Liver (tissue), 8 donors: ENCODE measurements at regions not wholly inside any gene's neighbourhood (a gene's known extent, or its start where the extent isn't known, plus 50 kb on each side); places are given as distances from the start of the nearest gene placed in this dataset.

ENCODE experiments used
- DNase-seq: peaks from one replicate; pipeline ENCODE4 v3.0.0-alpha.2; 2017; ENCODE audit warnings: low spot score
- H3K27ac ChIP-seq, 2 donors: one replicate each; pipeline ENCODE4 v1.7.0; 2013; ENCODE audit warnings: inconsistent platforms in 2 of 2, low read length in 2 of 2, control low read depth in 1 of 2, low read depth in 1 of 2, mild to moderate bottlenecking in 1 of 2
- H3K27me3 ChIP-seq, 4 donors: one replicate each; pipeline versions ENCODE4 v1.6.1 to v1.7.0; 2013; ENCODE audit warnings: low read length in 3 of 4, inconsistent platforms in 1 of 4, mild to moderate bottlenecking in 1 of 4, moderate library complexity in 1 of 4; ENCODE audit not compliant: control insufficient read depth in 4 of 4, insufficient read depth in 4 of 4
- H3K36me3 ChIP-seq, 4 donors: one replicate each; pipeline versions ENCODE4 v1.6.1 to v1.7.0; 2013; ENCODE audit warnings: low read length in 3 of 4, mild to moderate bottlenecking in 3 of 4, low read depth in 1 of 4, moderate library complexity in 1 of 4; ENCODE audit not compliant: control insufficient read depth in 4 of 4, insufficient read depth in 3 of 4
- H3K4me1 ChIP-seq, 4 donors: one replicate each; pipeline versions ENCODE4 v1.6.1 to v1.7.0; 2013; ENCODE audit warnings: low read length in 3 of 4, mild to moderate bottlenecking in 3 of 4, moderate library complexity in 1 of 4; ENCODE audit not compliant: control insufficient read depth in 4 of 4, insufficient read depth in 4 of 4
- H3K4me3 ChIP-seq, 3 donors: one replicate each; pipeline versions ENCODE4 v1.6.1 to v1.7.0; 2013; ENCODE audit warnings: low read length in 3 of 3, control low read depth in 1 of 3, low read depth in 1 of 3, mild to moderate bottlenecking in 1 of 3
- H3K9ac ChIP-seq, 2 donors: one replicate each; pipeline ENCODE4 v1.7.0; 2013; ENCODE audit warnings: low read length in 2 of 2, mild to moderate bottlenecking in 2 of 2, moderate library complexity in 2 of 2, control low read depth in 1 of 2, low read depth in 1 of 2
- H3K9me3 ChIP-seq, 4 donors: one replicate each; pipeline versions ENCODE4 v1.6.1 to v1.7.0; 2013; ENCODE audit warnings: low read length in 3 of 4; ENCODE audit not compliant: control insufficient read depth in 4 of 4
- FOXA1 ChIP-seq: IDR thresholded peaks from 2 replicates; pipeline ENCODE4 v1.6.1; 2016; ENCODE audit warnings: antibody characterized with exemption
- FOXA2 ChIP-seq: IDR thresholded peaks from 2 replicates; pipeline ENCODE4 v1.6.1; 2016; ENCODE audit warnings: antibody characterized with exemption
- GABPA ChIP-seq, 2 donors: IDR thresholded peaks in 1 of 2; conservative IDR thresholded peaks in 1 of 2; 2 replicates each; pipeline ENCODE4 v1.6.1; 2016; ENCODE audit warnings: antibody characterized with exemption in 2 of 2, mild to moderate bottlenecking in 1 of 2, moderate library complexity in 1 of 2
- HNF4A ChIP-seq, 2 donors: conservative IDR thresholded peaks; 2 replicates each; pipeline ENCODE4 v1.6.1; 2016; ENCODE audit warnings: antibody characterized with exemption in 2 of 2, mild to moderate bottlenecking in 2 of 2
- HNF4G ChIP-seq: IDR thresholded peaks from 2 replicates; pipeline ENCODE4 v1.6.1; 2016; ENCODE audit warnings: antibody characterized with exemption
- JUND ChIP-seq, 2 donors: IDR thresholded peaks; 2 replicates each; pipeline ENCODE4 v1.6.1; 2016; ENCODE audit warnings: antibody characterized with exemption in 2 of 2
- NR2F2 ChIP-seq: IDR thresholded peaks from 2 replicates; pipeline ENCODE4 v1.6.1; 2016; ENCODE audit warnings: antibody characterized with exemption
- RAD21 ChIP-seq, 2 donors: IDR thresholded peaks; 2 replicates each; pipeline ENCODE4 v1.6.1; 2016; ENCODE audit warnings: antibody characterized with exemption in 2 of 2, mild to moderate bottlenecking in 2 of 2
- RXRA ChIP-seq, 2 donors: IDR thresholded peaks; 2 replicates each; pipeline ENCODE4 v1.6.1; 2017 to 2018; ENCODE audit warnings: antibody characterized with exemption in 2 of 2, mild to moderate bottlenecking in 1 of 2
- SP1 ChIP-seq: IDR thresholded peaks from 2 replicates; pipeline ENCODE4 v1.6.1; 2018; ENCODE audit warnings: antibody characterized with exemption, mild to moderate bottlenecking
- TAF1 ChIP-seq: conservative IDR thresholded peaks from 2 replicates; pipeline ENCODE4 v1.6.1; 2016; ENCODE audit warnings: antibody characterized with exemption, mild to moderate bottlenecking
- YY1 ChIP-seq: IDR thresholded peaks from 2 replicates; pipeline ENCODE4 v1.6.1; 2016; ENCODE audit warnings: antibody characterized with exemption, mild to moderate bottlenecking
- WGBS: extraction: QIAGEN DNeasy Blood & Tissue Kit; methylation state at CpG from one replicate; pipeline ENCODE4 v1.1.7; 2013; 5-methylcytosine and 5-hydroxymethylcytosine counted together
- TF ChIP-seq, protein P1 (sequence below): fragments of 150-350 bp; IDR thresholded peaks from 2 replicates; pipeline ENCODE4 v1.5.1; 2017; ENCODE audit warnings: improper control_type of control experiment, low read depth, low read length; ENCODE audit not compliant: missing input control
- TF ChIP-seq, protein P2 (sequence below): IDR thresholded peaks from 2 replicates; pipeline ENCODE4 v1.6.1; 2016; ENCODE audit warnings: antibody characterized with exemption
- TF ChIP-seq, protein P3 (sequence below): IDR thresholded peaks from 2 replicates; pipeline ENCODE4 v1.6.1; 2016; ENCODE audit warnings: antibody characterized with exemption
- TF ChIP-seq, protein P4 (sequence below): IDR thresholded peaks from 2 replicates; pipeline ENCODE4 v1.6.1; 2016; ENCODE audit warnings: antibody characterized with exemption, mild to moderate bottlenecking
- TF ChIP-seq, protein P5 (sequence below): IDR thresholded peaks from 2 replicates; pipeline ENCODE4 v1.6.1; 2016; ENCODE audit warnings: antibody characterized with exemption
- donor health status: healthy.
- donor health status: healthy.
- donor health status: healthy.
- donor health status: healthy.
- donor health status: healthy.

DNA sequence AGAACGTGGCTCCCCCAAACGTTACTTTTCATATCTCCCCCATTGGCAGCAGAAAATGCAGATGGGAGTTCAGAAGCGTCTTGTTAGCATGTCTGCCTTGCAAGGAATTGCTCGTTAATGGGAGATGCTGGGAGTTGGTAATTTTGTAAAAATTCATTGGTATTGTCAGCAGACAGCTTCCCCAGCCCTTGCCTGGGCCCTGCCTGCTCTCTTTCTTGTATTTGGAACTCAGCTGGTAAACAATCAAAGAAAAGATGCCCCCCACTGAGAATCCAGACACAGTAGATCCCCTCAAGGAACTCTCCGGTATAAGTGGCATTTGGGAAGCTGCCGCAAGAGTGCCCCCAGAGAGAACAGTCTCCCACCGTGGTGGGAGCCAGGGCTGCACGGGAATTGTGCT, 94.4 kb upstream of the IGSF21 start:
- TF ChIP-seq GABPA (IDR thresholded peaks at IDR 0.05 in 1 of 2, conservative IDR thresholded peaks at IDR 0.05 in 1 of 2) (no peak), FOXA1 (no peak), HNF4A (conservative IDR thresholded peaks at IDR 0.05) (no peak), YY1 (no peak), SP1 (no peak), RXRA (IDR thresholded peaks at IDR 0.05) (no peak), NR2F2 (no peak), JUND (IDR thresholded peaks at IDR 0.05) (no peak)
- TF ChIP-seq, protein P1, sequence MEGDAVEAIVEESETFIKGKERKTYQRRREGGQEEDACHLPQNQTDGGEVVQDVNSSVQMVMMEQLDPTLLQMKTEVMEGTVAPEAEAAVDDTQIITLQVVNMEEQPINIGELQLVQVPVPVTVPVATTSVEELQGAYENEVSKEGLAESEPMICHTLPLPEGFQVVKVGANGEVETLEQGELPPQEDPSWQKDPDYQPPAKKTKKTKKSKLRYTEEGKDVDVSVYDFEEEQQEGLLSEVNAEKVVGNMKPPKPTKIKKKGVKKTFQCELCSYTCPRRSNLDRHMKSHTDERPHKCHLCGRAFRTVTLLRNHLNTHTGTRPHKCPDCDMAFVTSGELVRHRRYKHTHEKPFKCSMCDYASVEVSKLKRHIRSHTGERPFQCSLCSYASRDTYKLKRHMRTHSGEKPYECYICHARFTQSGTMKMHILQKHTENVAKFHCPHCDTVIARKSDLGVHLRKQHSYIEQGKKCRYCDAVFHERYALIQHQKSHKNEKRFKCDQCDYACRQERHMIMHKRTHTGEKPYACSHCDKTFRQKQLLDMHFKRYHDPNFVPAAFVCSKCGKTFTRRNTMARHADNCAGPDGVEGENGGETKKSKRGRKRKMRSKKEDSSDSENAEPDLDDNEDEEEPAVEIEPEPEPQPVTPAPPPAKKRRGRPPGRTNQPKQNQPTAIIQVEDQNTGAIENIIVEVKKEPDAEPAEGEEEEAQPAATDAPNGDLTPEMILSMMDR: no peak
- TF ChIP-seq, protein P2, sequence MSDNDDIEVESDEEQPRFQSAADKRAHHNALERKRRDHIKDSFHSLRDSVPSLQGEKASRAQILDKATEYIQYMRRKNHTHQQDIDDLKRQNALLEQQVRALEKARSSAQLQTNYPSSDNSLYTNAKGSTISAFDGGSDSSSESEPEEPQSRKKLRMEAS: no peak
- TF ChIP-seq, protein P3, sequence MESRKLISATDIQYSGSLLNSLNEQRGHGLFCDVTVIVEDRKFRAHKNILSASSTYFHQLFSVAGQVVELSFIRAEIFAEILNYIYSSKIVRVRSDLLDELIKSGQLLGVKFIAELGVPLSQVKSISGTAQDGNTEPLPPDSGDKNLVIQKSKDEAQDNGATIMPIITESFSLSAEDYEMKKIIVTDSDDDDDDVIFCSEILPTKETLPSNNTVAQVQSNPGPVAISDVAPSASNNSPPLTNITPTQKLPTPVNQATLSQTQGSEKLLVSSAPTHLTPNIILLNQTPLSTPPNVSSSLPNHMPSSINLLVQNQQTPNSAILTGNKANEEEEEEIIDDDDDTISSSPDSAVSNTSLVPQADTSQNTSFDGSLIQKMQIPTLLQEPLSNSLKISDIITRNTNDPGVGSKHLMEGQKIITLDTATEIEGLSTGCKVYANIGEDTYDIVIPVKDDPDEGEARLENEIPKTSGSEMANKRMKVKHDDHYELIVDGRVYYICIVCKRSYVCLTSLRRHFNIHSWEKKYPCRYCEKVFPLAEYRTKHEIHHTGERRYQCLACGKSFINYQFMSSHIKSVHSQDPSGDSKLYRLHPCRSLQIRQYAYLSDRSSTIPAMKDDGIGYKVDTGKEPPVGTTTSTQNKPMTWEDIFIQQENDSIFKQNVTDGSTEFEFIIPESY: no peak
- TF ChIP-seq, protein P4, sequence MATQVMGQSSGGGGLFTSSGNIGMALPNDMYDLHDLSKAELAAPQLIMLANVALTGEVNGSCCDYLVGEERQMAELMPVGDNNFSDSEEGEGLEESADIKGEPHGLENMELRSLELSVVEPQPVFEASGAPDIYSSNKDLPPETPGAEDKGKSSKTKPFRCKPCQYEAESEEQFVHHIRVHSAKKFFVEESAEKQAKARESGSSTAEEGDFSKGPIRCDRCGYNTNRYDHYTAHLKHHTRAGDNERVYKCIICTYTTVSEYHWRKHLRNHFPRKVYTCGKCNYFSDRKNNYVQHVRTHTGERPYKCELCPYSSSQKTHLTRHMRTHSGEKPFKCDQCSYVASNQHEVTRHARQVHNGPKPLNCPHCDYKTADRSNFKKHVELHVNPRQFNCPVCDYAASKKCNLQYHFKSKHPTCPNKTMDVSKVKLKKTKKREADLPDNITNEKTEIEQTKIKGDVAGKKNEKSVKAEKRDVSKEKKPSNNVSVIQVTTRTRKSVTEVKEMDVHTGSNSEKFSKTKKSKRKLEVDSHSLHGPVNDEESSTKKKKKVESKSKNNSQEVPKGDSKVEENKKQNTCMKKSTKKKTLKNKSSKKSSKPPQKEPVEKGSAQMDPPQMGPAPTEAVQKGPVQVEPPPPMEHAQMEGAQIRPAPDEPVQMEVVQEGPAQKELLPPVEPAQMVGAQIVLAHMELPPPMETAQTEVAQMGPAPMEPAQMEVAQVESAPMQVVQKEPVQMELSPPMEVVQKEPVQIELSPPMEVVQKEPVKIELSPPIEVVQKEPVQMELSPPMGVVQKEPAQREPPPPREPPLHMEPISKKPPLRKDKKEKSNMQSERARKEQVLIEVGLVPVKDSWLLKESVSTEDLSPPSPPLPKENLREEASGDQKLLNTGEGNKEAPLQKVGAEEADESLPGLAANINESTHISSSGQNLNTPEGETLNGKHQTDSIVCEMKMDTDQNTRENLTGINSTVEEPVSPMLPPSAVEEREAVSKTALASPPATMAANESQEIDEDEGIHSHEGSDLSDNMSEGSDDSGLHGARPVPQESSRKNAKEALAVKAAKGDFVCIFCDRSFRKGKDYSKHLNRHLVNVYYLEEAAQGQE: no peak
- TF ChIP-seq, protein P5, sequence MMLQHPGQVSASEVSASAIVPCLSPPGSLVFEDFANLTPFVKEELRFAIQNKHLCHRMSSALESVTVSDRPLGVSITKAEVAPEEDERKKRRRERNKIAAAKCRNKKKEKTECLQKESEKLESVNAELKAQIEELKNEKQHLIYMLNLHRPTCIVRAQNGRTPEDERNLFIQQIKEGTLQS: no peak
- H3K4me3 ChIP-seq: no peak overlapping the region
- no peaks in the 10 kb centered on the region for H3K4me1 ChIP-seq
- H3K27me3 ChIP-seq: peaks cover 0 to 2% (median 0%) of the 10 kb centered on the region in 4 donors
- H3K9ac ChIP-seq: no peak overlapping the region
- 53% methylated on average over 8 of the region's 8 CpGs for WGBS
- no peaks in the 10 kb centered on the region for H3K36me3 ChIP-seq
- H3K9me3 ChIP-seq: no peaks in the 10 kb centered on the region
- no peak overlapping the region for H3K27ac ChIP-seq
- no peak for DNase-seq

GRCh38 chr1:18015719-18016118, 91.9 kb upstream of the IGSF21 start:
- no peak for TF ChIP-seq SP1
- TF ChIP-seq TAF1: no peak
- TF ChIP-seq HNF4G: no peak
- TF ChIP-seq, protein P2: no peak
- TF ChIP-seq RXRA (IDR thresholded peaks at IDR 0.05): no peak
- no peak for TF ChIP-seq RAD21 (IDR thresholded peaks at IDR 0.05)
- TF ChIP-seq, protein P3: no peak
- TF ChIP-seq, protein P5: no peak
- TF ChIP-seq FOXA2: no peak
- no peak for TF ChIP-seq FOXA1
- TF ChIP-seq HNF4A (conservative IDR thresholded peaks at IDR 0.05): no peak
- TF ChIP-seq, protein P1: no peak
- H3K36me3 ChIP-seq: no peaks in the 10 kb centered on the region
- no peak overlapping the region for H3K4me3 ChIP-seq
- H3K4me1 ChIP-seq: no peaks in the 10 kb centered on the region
- H3K27ac ChIP-seq: no peak overlapping the region
- WGBS: 59% methylated on average over 8 of the region's 8 CpGs
- DNase-seq: no peak
- H3K9ac ChIP-seq: no peak overlapping the region
- H3K27me3 ChIP-seq: peaks cover 0 to 3% (median under 1%) of the 10 kb centered on the region in 4 donors
- H3K9me3 ChIP-seq: no peaks in the 10 kb centered on the region
